PC-9 (cell line): ENCODE measurements at regions not wholly inside any gene's neighbourhood (a gene's known extent, or its start where the extent isn't known, plus 50 kb on each side); places are given as distances from the start of the nearest gene placed in this dataset.

Experiments
- EZH2 ChIP-seq: fragments of 200-600 bp; sonication (generic); IDR thresholded peaks from 2 replicates; pipeline ENCODE4 v1.8.0; 2017; ENCODE audit warnings: antibody characterized with exemption, low read depth
- TF ChIP-seq, protein P1 (sequence below): fragments of 200-600 bp; sonication (generic); conservative IDR thresholded peaks from 2 replicates; pipeline ENCODE4 v1.6.1; 2017; ENCODE audit warnings: mixed run types, antibody characterized with exemption, mild to moderate bottlenecking, moderate library complexity

DNA sequence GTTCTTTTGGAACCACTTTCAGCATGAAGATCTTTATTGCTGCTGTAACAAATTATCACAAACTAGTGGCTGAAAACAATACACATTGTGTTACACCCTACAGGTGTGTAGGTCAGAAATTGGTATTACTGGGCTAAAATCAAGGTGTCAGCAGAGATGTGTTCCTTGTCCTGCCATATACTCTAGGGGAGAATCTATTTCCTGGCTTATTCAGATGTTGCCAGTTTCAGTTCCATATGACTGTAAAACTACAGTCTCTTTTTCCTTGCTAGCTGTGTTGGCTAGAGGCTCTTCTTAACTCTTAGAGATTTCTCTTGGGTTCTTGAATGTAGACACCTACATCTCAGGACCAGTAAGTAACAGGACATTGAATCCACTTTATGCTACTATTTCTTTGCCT is 215.6 kb upstream of the PPFIA2 start:
- TF ChIP-seq, protein P1, sequence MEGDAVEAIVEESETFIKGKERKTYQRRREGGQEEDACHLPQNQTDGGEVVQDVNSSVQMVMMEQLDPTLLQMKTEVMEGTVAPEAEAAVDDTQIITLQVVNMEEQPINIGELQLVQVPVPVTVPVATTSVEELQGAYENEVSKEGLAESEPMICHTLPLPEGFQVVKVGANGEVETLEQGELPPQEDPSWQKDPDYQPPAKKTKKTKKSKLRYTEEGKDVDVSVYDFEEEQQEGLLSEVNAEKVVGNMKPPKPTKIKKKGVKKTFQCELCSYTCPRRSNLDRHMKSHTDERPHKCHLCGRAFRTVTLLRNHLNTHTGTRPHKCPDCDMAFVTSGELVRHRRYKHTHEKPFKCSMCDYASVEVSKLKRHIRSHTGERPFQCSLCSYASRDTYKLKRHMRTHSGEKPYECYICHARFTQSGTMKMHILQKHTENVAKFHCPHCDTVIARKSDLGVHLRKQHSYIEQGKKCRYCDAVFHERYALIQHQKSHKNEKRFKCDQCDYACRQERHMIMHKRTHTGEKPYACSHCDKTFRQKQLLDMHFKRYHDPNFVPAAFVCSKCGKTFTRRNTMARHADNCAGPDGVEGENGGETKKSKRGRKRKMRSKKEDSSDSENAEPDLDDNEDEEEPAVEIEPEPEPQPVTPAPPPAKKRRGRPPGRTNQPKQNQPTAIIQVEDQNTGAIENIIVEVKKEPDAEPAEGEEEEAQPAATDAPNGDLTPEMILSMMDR: no peak
- no peak for TF ChIP-seq EZH2
